ENCODE measurements at regions not wholly inside any gene's neighbourhood (a gene's known extent, or its start where the extent isn't known, plus 50 kb on each side); places are given as distances from the start of the nearest gene placed in this dataset.

GRCh38 chr6:167470836-167471547 lies 146.1 kb downstream of the TTLL2 start (continued):
- no peak for TF ChIP-seq ZNF423 (tag by site-specific recombination; IDR thresholded peaks at IDR 0.05)

- CTCF ChIA-PET = no interaction called here
- Histone ChIP-seq H3K4me3 (ENCODE audit: low read depth, low read length) (no peak overlapping the region), H3K9me3 (ENCODE audit: control insufficient read depth, insufficient read depth, low read depth, low read length) (no peaks in the 10 kb centered on the region), H3K36me3 (ENCODE audit: control insufficient read depth in 2 of 2, insufficient read depth in 1 of 2, low read length in 2 of 2) (no peaks in the 10 kb centered on the region), H3K27ac (ENCODE audit: extremely low read depth, low read depth, low read length) (no peak overlapping the region), H3K4me1 (ENCODE audit: control insufficient read depth, insufficient read depth, low read length) (no peaks in the 10 kb centered on the region)
- TF ChIP-seq ZNF777 (tag by site-specific recombination; IDR thresholded peaks at IDR 0.05; ENCODE audit: borderline replicate concordance) (no peak), KLF9 (tag by site-specific recombination; IDR thresholded peaks at IDR 0.05; ENCODE audit: low read depth) (no peak), ZNF416 (tag by site-specific recombination; IDR thresholded peaks at IDR 0.05) (no peak), ZNF362 (tag by site-specific recombination; IDR thresholded peaks at IDR 0.05) (no peak), ZNF639 (tag by site-specific recombination; IDR thresholded peaks at IDR 0.05) (no peak), RBAK (tag by site-specific recombination; IDR thresholded peaks at IDR 0.05) (no peak), ZNF24 (tag by site-specific recombination; IDR thresholded peaks at IDR 0.05) (no peak)
- POLR2A ChIA-PET = no interaction called here
Observed at GRCh38 chr6:167471548-167471930, 146.7 kb downstream of the TTLL2 start.

- ChIA-PET POLR2A (no interaction called here), CTCF (interaction anchor here (0.8 kb wide), 1 partner anchor 26 kb away, joined by 4 read pairs; no protein-coding TSS in a partner anchor)
- Histone ChIP-seq H3K36me3 (ENCODE audit: control insufficient read depth in 2 of 2, insufficient read depth in 1 of 2, low read length in 2 of 2) (no peaks in the 10 kb centered on the region), H3K9me3 (ENCODE audit: control insufficient read depth, insufficient read depth, low read depth, low read length) (no peaks in the 10 kb centered on the region), H3K4me1 (ENCODE audit: control insufficient read depth, insufficient read depth, low read length) (no peaks in the 10 kb centered on the region), H3K27ac (ENCODE audit: extremely low read depth, low read depth, low read length) (no peak overlapping the region), H3K4me3 (ENCODE audit: low read depth, low read length) (no peak overlapping the region)
- TF ChIP-seq ZNF146 (tag by site-specific recombination; IDR thresholded peaks at IDR 0.05) = no peak
- TF ChIP-seq KLF10 (tag by site-specific recombination; IDR thresholded peaks at IDR 0.05) = no peak
- no peak for TF ChIP-seq HIC1 (tag by site-specific recombination; IDR thresholded peaks at IDR 0.05)
- no peak for TF ChIP-seq FEZF1 (tag by site-specific recombination; IDR thresholded peaks at IDR 0.05)
- TF ChIP-seq MEIS1 (CRISPR knock-in tag; IDR thresholded peaks at IDR 0.05; ENCODE audit: borderline replicate concordance) = no peak
- no peak for TF ChIP-seq ZBTB8A (tag by site-specific recombination; IDR thresholded peaks at IDR 0.05)
- no peak for TF ChIP-seq ZNF140 (tag by site-specific recombination; IDR thresholded peaks at IDR 0.05)
Observed at GRCh38 chr6:167472148-167472547, 147.3 kb downstream of the TTLL2 start.

- Histone ChIP-seq H3K36me3 (ENCODE audit: control insufficient read depth in 2 of 2, insufficient read depth in 1 of 2, low read length in 2 of 2) (no peaks in the 10 kb centered on the region), H3K9me3 (ENCODE audit: control insufficient read depth, insufficient read depth, low read depth, low read length) (no peaks in the 10 kb centered on the region), H3K27ac (ENCODE audit: extremely low read depth, low read depth, low read length) (no peak overlapping the region), H3K4me3 (ENCODE audit: low read depth, low read length) (no peak overlapping the region), H3K4me1 (ENCODE audit: control insufficient read depth, insufficient read depth, low read length) (no peaks in the 10 kb centered on the region)
- no peak for TF ChIP-seq ZFP3 (tag by site-specific recombination; IDR thresholded peaks at IDR 0.05; ENCODE audit: low read depth)
- no peak for TF ChIP-seq ZEB2 (tag by site-specific recombination; IDR thresholded peaks at IDR 0.05)
- TF ChIP-seq ZNF843 (tag by site-specific recombination; IDR thresholded peaks at IDR 0.05) = no peak
- peak; percentile 41; the same call in 1 of the 2 replicates for TF ChIP-seq ZIC2 (tag by site-specific recombination; IDR thresholded peaks at IDR 0.05)
- no peak for TF ChIP-seq ELK4 (IDR thresholded peaks at IDR 0.05; ENCODE audit: borderline replicate concordance, low read depth, low read length)
- TF ChIP-seq GLIS1 (tag by site-specific recombination; IDR thresholded peaks at IDR 0.05) = peak; percentile 81
- TF ChIP-seq PATZ1 (tag by site-specific recombination; IDR thresholded peaks at IDR 0.05) = no peak
- no peak for TF ChIP-seq HOXD13 (CRISPR knock-in tag; IDR thresholded peaks at IDR 0.05; ENCODE audit: borderline replicate concordance)
- ChIA-PET CTCF (interaction anchor here (0.8 kb wide), 1 partner anchor 27 kb away, joined by 4 read pairs; no protein-coding TSS in a partner anchor), POLR2A (no interaction called here)
Observed at GRCh38 chr6:167472880-167473279, 148.0 kb downstream of the TTLL2 start.

All from HEK293 (cell line).